DMS 273 (cell line): ENCODE measurements at regions not wholly inside any gene's neighbourhood (a gene's known extent, or its start where the extent isn't known, plus 50 kb on each side); places are given as distances from the start of the nearest gene placed in this dataset.
A peak's percentile ranks its signal among the peaks of the same experiment; 100 is the strongest.

ENCODE experiments used
- DNase-seq: peaks from one replicate; lab custom pipeline; 2025; ENCODE audit not compliant: unreplicated experiment; lab: John Stamatoyannopoulos, UW

DNA sequence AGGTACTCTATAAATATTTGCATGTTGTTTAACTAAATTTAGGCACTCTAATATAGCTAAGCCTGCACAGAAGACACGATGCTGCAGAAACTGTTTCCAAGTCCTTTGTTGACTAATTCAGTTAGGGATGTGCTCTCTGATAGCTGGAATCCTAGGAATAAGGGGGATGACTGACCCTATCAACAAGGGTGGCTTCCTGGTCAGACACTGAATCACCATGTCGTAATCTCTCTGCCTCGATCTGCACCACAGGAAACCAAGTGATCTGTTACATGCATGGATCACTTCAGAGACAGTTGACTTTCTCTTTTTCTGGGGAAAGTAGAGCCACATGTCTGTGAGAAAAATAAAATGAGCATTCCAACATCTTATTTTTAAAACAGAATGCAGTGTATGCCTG lies 169.1 kb downstream of the GUCY2F start:
- DNase-seq: no peak

DNA sequence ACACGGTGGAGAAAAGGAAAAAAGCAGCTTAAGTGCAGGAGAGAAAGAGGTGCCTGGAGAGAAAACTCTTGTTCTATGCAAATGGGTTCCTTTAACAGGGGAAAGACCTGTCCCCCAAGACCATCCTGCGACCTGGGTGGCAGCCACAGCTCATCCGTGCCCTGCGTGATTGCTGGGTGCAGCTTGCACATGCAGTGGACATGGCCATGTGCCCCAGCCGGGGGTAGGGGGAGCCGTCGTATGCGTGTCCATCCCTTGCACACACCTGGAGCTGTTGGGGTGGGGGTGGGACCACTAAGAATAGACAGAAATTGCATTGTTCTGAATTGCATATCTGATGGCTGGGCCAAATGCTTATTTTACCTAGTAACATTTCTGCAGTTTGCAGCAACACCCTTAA lies 171.9 kb downstream of the GUCY2F start:
- no peak for DNase-seq

DNA sequence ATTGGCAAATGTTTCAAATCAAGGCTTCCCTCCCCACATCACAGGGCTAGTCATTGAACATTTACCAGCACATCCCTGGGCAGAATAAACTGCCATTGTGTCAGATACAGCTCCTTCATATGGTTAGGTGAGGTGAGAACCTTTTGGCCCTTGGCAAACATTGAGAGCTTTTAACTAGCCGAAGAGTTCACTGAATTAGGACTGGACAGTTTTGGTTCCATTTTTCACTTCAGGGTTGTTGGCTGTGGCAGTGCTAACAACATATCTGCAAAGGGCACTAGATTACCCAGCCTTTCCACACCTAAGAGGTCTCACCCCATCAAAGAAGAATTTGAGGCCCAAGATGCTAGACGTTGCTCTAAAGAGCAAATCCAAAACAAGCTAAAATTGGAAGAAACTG lies 180.7 kb downstream of the GUCY2F start:
- no peak for DNase-seq

DNA sequence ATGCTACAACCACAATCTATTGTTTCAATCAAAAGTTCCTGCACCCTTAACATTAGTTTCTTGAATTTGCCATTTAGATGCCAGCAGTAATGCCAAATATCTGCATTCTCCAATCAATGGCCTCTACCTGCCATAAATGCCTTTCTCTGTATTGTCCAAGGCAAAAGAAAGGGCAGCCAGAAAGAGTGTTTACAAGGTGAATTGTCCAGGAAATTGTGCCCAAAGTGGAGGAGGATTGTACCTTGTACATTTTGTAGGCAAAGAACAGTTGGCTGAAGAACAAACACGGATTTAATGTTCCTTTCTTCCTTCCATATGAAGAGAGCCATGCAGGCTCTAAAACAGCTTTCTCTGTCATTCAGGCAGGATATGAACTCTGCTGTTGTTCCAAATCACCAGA lies 181.5 kb downstream of the GUCY2F start:
- no peak for DNase-seq

DNA sequence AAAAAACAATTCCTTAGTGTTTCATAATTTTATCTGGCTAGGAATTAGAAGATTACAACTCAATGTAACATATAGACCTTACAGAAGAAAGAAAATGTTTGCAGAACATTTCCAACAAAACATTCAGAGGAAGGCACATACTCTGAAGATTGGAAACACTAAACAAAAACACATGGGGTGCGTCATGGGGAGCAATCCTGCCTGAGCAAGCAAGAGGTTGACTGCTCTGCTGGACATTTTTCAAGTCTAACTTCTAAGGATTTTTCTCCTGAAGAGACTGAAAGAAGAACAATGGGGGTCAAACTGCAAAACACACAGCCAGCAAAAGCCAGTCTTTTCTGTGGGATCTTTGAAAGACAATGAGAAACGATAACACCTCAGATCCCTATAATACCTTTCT lies 182.8 kb downstream of the GUCY2F start:
- DNase-seq: no peak

DNA sequence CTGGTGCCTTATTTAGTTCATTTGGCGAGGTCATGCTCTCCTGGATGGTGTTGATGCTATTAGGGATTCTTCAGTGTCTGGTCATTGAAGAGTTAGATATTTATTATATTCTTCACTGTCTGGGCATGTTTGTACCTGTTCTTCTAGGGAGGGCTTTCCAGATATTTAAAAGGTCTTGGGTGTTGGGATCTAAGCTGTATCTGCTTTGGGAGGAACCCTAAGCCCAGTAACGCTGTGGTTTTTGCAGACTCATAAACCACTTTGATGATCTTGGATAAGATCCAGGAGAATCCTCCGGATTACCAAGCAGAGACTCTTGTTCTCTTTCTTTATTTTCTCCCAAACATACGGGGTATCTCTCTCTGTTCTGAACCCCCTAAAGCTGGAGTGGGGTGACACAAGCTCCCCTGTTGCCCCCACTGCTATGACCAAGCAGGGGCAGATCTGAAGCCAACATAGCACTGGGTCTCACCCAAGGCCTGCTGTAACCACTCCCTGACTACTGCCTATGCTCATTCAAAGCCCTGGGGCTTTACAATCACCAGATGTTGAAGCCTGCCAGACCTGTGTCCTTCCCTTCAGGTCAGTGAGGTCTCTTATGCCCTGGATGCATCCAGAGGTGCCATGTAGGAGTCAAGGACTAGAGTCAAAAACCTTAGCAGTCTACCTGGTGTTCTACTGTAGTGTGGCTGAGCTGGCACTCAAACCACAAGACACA lies 187.6 kb downstream of the GUCY2F start:
- DNase-seq: no peak

DNA sequence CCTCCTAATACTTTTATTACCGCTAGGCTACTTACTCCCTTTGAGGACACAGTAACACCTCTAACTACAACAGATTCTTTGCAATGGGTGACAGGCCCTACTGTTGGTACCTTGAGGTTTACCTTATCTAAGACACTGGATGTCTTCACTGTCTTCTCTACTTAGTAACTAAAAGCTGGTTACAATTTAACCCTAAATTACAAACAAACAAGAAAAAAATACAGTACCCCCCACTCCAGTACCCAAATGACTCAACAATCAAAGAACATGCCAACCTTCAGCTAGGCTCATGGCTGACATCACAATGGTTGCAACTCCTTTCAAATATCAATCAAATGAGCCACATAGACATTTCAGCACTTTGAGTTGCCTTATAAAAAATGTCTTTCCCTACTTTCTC lies 198.0 kb downstream of the GUCY2F start:
- DNase-seq: no peak

DNA sequence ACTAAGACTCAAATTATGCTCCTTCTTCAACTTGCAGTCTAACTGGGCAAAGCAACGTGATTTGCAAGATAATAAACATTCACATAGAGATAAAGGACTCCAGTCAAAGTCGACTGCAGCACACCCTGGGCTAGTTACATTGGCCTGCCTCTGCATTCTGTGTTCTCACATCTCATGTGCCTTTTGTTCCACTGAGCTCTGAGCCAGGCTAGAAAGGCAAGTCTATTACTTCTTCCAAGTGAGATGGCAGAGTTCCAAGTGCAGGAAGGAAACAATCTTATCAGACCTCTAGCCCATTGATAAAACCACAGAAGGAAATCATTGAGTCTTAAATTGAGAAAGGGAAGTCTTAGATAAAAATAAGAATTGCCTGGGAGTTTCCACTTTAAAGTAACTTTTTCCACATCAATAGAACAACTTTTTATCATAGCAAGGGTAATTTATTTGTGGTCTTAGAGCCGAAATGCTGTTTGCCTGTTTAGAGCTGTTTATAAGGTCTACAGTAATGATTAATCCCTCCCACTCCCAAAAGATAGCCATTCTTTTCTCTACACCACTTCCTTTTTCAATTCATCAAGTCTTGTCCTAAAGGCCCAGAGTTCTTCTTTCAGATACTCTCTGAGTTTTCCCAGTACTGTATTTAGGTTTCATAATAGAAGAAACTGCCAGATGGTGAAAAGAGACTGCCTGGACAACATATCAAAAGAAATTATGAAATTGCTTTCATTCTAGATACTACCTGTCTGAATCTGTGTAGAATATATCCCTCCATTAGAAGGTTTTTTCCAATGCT lies 200.2 kb downstream of the GUCY2F start:
- DNase-seq: no peak

DNA sequence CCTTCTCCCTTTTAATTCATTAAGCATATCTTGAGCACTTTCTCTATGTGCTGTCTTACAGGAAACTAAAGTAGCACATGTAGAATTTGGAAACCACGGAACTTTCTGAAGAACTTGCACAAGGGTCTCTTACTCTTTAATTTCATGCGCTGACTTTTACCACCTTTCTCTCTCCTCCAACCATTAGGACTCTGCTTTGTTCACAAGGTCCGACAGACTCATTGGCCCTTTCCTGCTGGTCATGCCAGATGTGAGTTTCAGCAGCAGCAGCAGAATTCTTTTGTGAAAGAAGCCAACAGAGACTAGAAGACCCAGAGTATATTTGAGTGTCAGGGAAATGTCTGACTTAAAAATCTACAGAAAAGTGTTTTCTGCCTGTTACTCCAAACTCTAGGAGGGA lies 207.1 kb downstream of the GUCY2F start:
- no peak for DNase-seq

DNA sequence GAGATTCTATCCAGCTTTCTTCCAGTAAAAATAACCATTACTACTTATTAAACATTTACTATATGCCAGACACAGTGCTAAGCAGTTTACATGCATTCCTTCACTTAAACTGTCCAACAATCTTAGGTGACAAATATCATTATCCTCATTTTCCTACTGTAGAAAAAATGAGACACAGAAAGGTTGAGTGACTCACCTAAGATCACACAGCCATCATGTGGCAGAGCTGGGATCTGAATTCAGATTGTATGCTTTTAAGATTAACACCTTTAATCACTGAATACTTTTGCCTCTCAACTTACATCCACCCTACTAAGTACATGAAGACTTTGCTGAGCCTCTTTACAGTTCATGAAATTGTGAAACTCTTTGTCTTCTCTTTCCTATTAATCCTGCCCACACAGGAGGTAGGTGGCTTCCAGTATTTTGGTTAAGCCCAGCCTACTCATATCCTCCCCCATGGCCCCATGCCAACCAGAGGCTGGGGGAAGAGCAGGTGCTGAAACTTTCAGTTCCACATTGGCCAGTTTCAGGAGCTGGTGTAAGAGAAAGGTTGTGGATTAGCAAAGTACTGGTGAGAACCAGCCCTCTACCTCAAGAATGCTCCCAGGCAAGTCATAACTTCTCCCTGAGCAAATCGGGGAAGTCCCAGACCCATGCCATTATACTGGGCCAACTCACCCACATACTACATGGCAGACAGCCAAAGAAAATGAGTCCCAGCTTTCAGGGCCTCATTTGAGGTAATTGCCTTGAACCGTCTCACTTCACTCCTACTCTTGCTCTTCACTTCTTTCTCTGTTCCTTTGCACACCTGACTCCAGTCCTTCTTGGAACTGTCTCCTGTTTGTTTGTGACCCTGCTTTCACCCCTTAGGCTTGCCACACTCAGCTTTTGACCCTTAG lies 211.1 kb downstream of the GUCY2F start:
- peak; percentile 27 for DNase-seq

DNA sequence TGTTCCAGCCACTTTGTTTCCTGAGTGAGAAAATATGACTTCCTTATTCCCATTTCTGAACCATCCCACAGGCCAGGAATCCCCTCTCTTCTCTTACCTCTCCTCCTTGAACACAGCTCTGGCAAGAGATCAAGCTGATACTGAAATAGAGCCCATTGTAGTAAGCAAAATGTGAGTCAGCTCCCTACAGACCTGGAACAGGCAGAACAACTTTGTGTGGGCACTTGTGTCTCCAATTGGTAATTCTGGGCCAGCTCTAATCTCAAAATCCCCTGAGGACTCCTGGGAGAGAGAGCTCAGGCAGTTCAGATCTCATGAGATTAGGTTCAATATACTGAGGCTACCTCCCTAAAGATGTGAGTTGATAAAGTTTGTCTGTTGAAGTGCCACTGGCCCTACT lies 213.5 kb downstream of the GUCY2F start:
- no peak for DNase-seq

DNA sequence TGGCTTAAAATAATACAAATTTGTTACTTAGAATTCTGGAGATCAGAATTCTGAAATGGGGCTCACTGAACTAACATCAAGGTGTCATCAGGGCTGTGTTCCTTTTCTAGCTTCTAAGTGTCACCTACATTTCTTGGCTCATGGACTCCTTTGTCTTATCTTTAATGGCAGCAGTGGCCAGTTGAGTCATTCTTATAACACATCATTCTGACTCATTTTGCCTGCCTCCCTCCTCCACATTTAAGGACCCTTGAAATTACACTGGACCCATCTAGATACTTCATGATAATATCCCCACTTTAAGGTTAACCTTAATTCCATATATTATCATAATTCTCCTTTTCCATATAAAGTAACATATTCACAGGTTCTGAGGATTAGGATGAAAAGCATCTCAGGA lies 215.9 kb downstream of the GUCY2F start:
- DNase-seq: no peak

DNA sequence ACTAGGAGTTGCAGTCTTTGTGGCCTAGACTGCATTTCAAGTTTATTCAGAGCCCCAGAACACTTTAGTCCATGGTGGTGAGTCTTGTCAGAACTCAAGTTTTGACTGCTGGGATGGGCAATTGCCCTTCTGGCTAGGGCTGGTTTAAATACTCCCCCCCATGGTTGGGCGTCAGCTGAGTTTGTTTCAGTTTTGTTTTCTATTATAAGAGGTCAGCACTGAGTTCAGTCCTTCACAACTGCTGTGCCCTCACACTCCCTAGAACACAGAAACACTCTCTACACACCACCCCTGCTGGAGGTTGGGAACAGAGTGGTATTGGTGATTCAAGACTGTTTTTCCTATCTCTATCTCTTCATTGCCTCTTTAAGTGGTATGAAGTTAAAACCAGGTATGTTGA lies 217.0 kb downstream of the GUCY2F start:
- DNase-seq: no peak

DNA sequence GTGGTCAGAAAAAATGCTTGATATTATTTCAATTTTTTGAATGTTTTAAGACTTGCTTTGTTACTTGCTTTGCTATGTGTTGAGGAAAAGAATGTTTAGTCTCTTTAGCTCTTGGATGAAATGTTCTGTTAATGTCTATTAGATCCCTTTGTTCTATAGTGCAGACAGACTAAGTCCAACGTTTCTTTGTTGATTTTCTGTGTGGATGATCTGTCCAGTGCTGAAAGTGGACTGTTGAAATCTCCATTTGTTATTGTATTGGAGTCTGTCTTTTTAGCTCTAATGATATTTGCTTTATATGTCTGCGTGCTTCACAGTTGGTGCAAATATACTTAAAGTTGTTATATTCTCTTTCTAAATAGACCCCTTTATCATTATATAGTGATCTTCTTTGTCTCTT lies 220.6 kb downstream of the GUCY2F start:
- no peak for DNase-seq

DNA sequence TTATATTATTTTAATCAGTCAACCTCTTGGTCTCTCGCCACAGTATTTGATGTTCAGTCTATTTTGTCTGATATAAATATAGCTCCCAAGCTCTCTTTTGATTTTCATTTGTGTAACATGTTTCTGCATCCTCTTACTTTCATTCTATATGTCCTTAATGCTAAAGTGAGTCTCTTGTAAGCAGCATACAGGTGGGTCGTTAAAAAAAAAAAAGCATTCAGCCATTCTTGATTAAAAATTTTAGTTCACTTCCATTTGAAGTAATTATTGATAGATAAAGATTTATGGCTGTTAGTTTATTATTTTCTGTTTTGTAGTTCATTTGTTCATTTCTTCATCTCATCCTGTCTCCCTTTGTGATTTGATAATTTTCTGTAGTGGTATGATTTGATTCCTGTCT lies 229.1 kb downstream of the GUCY2F start:
- DNase-seq: no peak

DNA sequence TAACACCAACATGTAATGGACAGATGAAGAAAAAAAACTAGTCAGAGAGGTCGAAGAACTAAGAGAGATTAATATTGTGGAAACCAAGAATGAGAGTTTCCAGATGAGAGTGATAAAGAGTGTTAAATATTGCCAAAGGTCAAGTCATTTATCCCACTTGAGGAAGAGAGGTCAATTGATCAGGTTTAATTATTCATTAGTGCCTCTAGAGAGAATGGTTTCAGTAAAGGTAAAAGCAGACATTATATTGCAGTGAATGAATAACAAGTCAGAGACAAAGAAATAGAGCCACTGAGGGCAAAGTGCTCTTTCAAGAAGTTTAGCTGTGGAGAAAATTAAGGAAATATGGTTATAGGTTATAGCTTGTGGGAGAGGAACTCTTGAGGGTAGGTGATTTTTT lies 263.1 kb downstream of the GUCY2F start:
- DNase-seq: no peak

DNA sequence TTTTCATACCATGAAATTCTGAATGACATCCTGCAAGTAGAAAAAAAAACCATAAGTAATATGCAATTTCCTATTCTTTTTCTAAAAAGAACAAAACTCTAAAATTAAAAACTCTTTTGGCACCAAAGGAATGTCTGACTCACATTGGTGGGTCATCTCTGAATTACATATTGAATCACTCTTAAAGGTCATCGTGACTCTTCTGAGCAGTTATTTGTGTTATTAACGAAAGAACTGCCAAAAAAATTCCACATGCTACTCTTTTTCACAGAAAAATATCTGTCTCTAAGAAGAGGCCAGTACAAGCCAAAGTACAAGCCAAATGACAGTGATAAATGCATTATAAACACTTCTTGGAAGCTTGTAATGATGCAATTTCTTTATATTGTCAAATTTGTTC lies 282.2 kb downstream of the GUCY2F start:
- no peak for DNase-seq

DNA sequence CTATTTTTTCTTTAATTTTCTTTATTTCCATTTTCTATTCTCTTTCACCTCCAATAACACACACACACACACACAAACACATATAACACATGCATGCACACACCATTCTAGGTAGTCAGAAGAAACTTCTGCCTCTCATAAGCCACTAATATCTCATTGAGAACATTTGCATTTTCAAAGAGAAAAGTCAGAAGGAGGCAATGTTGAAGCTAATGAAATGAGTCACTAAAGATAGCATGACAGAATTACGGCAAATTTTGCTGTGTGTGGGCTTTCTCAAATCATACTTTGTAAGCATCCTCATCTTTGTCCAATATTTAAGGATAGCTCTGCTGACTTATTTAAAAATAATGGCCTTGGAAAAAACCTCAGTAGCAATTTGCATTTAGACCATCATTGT lies 291.3 kb downstream of the GUCY2F start:
- DNase-seq: no peak

DNA sequence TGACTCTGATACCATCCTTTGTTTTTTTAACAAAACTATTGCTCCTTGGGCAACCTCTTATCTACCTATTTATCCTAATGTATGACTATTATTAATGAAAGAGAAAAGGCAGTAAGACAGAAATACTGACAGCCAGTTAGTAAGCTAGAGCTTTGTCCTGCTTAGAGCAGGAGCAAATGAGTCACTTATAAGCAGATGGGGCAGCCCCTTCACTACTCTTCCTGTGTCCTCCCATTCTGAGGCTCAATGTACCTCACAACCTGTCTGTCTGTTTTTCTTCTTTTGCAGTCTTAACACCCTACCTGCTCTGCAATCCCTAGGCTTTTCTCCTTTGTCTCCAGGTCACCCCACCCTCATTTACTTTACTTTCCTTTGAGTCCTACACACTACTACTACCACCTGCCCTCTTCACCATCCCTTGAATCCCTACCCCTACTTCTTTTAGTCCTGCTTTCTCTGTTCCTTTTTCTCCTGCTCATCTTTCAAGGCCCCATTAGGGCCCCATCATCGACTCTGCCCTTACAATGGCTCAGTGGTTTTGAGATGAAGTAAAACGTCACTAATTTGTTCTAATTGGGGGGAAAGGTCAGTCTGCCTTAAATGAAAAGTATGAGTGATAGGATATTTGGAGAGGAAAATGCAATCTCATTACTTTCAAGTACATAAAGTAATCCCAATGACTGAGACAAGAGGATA lies 294.3 kb downstream of the GUCY2F start:
- no peak for DNase-seq

DNA sequence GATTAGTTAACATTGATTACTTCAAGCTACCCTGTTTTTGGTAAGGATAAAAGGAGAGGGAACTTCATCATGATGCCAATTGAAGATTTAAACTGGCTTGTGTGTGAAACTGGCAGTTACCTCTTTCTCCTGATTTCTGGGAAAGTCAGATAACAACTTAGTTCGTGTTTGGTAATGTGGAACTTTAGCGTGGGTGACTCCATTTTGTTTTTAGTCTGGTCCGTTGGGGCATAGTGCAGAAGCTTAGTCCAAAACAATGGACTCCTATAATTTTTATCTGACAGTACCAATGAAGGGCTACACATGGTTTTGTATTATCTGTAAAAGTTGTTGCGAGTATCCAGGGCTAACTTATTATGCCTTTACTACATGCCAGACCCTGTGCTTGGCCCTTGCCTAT lies 294.9 kb downstream of the GUCY2F start:
- no peak for DNase-seq

DNA sequence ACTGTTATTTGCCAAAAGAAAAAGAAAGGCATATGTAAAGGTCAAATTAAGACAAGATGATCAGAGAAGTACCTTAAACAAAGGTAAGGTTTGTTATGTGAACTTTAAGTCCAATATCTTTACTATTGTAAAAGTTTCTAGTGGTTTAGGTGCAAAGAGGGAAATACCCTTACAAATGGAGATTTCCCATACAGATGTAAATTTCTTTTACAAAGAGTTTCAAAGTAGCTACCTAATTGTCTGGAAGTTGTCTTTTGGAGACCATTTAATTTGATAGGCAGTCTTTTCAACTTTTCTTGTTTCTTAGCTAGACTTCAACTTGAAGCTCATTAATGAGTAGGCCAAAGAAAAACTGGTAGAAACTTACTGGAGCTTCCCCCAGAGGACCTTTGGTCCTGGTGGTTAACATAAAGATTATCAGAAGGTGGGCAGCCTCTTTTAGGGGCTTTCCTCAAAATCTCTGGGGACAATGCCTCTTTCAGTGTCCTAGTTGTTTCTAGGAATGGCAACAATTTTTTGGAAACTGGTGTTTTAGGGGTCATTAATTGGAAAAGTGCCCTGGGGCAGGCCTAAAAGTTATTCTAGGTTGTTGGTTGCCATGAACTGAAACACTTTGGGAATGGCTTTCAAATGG lies 297.3 kb downstream of the GUCY2F start:
- no peak for DNase-seq
